Lower lobe of right lung (tissue), 2 donors: ENCODE measurements at regions not wholly inside any gene's neighbourhood (a gene's known extent, or its start where the extent isn't known, plus 50 kb on each side); places are given as distances from the start of the nearest gene placed in this dataset.

Experiments used
- ATAC-seq, 2 donors: fragments of 200-7000 bp; cut with Tn5 transposase; one replicate each; pipeline ENCODE4 v1.9.1; 2020 to 2022; ENCODE audit warnings: mild to moderate bottlenecking in 2 of 2, moderate library complexity in 2 of 2
- DNase-seq: peaks from one replicate; pipeline ENCODE4 v3.0.0-alpha.2; 2020
- H3K27ac ChIP-seq: fragments of 200-600 bp; one replicate; pipeline ENCODE4 v1.8.0; 2022
- H3K27me3 ChIP-seq: fragments of 200-600 bp; one replicate; pipeline ENCODE4 v1.8.0; 2022; ENCODE audit warnings: low read depth
- H3K36me3 ChIP-seq: fragments of 200-600 bp; one replicate; pipeline ENCODE4 v1.8.0; 2022; ENCODE audit warnings: mild to moderate bottlenecking
- H3K4me1 ChIP-seq: fragments of 200-600 bp; one replicate; pipeline ENCODE4 v1.8.0; 2022
- H3K4me3 ChIP-seq: fragments of 200-600 bp; one replicate; pipeline ENCODE4 v1.8.0; 2022; ENCODE audit warnings: mild to moderate bottlenecking
- H3K9me3 ChIP-seq: fragments of 200-600 bp; one replicate; pipeline ENCODE4 v1.8.0; 2022
- CTCF ChIP-seq: fragments of 200-600 bp; IDR thresholded peaks from one replicate; pipeline ENCODE4 v1.8.0; 2022; ENCODE audit warnings: antibody characterized with exemption, mild to moderate bottlenecking
- intact Hi-C: fragments of 100-400 bp; cut with DNase I; formaldehyde crosslinking; loops from one replicate; pipeline ENCODE4 v1.11.0; 2022
- donor health status: DM: no; HTN: yes; CAD: no; lungs with severe emphysema.

- no peak overlapping the region for H3K27ac ChIP-seq
- intact Hi-C loops = no loop called here
- H3K9me3 ChIP-seq = no peaks in the 10 kb centered on the region
These were observed 108.8 kb downstream of the NAV1 start for GRCh38 chr1:201647722-201648065.

GRCh38 chr1:201648066-201648906, 109.4 kb downstream of the NAV1 start:
- peaks cover 16% of the 10 kb centered on the region for H3K27me3 ChIP-seq
- intact Hi-C loops = no loop called here
- ATAC-seq (peak; percentile 40 to 56), DNase-seq (peak; percentile 55)
- TF ChIP-seq CTCF = no peak
- no peaks in the 10 kb centered on the region for H3K36me3 ChIP-seq
- peak overlapping the region; percentile 60 for H3K4me3 ChIP-seq
- H3K27ac ChIP-seq = no peak overlapping the region
- H3K9me3 ChIP-seq = no peaks in the 10 kb centered on the region
- H3K4me1 ChIP-seq = peaks cover 25% of the 10 kb centered on the region

More at GRCh38 chr1:201647722-201648065, 108.8 kb downstream of the NAV1 start:
- Histone ChIP-seq H3K36me3 (no peaks in the 10 kb centered on the region), H3K4me3 (peak overlapping the region; percentile 60), H3K27me3 (peaks cover 16% of the 10 kb centered on the region), H3K4me1 (peaks cover 25% of the 10 kb centered on the region)
- DNase-seq (no peak), ATAC-seq (no peak)
- no peak for TF ChIP-seq CTCF

GRCh38 chr1:201648907-201649721, 110.2 kb downstream of the NAV1 start:
- Histone ChIP-seq H3K27ac (no peak overlapping the region), H3K36me3 (no peaks in the 10 kb centered on the region), H3K4me3 (peak overlapping the region; percentile 60), H3K4me1 (peaks cover 25% of the 10 kb centered on the region), H3K27me3 (peaks cover 16% of the 10 kb centered on the region), H3K9me3 (no peaks in the 10 kb centered on the region)
- intact Hi-C loops = no loop called here
- ATAC-seq (peak in 1 of 2 donors; percentile 11), DNase-seq (no peak)
- TF ChIP-seq CTCF = no peak

GRCh38 chr1:201649761-201650622, 111.1 kb downstream of the NAV1 start:
- Histone ChIP-seq H3K36me3 (no peaks in the 10 kb centered on the region), H3K4me3 (peak overlapping the region; percentile 60), H3K9me3 (no peaks in the 10 kb centered on the region), H3K27ac (peak overlapping the region; percentile 51), H3K27me3 (peaks cover 16% of the 10 kb centered on the region), H3K4me1 (peaks cover 25% of the 10 kb centered on the region)
- intact Hi-C loops = no loop called here
- peak; percentile 83 for DNase-seq
- TF ChIP-seq CTCF = no peak
- peak; percentile 83 to 84 for ATAC-seq

- peaks cover 16% of the 10 kb centered on the region for H3K27me3 ChIP-seq
- no peak overlapping the region for H3K27ac ChIP-seq
- intact Hi-C loops = no loop called here
- ATAC-seq (no peak), DNase-seq (no peak)
- H3K36me3 ChIP-seq = no peaks in the 10 kb centered on the region
- H3K9me3 ChIP-seq = no peaks in the 10 kb centered on the region
- peaks cover 25% of the 10 kb centered on the region for H3K4me1 ChIP-seq
- H3K4me3 ChIP-seq = peak overlapping the region; percentile 60
- no peak for TF ChIP-seq CTCF
These were observed 111.7 kb downstream of the NAV1 start for GRCh38 chr1:201650623-201650933.
